Thoracic aorta (tissue), 2 donors: ENCODE measurements at regions not wholly inside any gene's neighbourhood (a gene's known extent, or its start where the extent isn't known, plus 50 kb on each side); places are given as distances from the start of the nearest gene placed in this dataset.
"Not testable (repeated sequence)": the region's sequence is repeated elsewhere in the genome, so short reads cannot be mapped to it uniquely, and the experiment has no call there.

Experiments
- ATAC-seq: fragments of 150-250 bp; one replicate; pipeline ENCODE4 v1.8.0; 2017; ENCODE audit warnings: low read depth; ENCODE audit not compliant: insufficient number of reproducible peaks, low FRiP score
- DNase-seq: peaks from one replicate; pipeline ENCODE4 v3.0.0-alpha.2; 2020; ENCODE audit warnings: low spot score
- H3K27ac ChIP-seq, 2 donors: fragments of 200-600 bp; sonication (generic); 1 replicate in 1 of 2; 2 replicates in 1 of 2; pipeline ENCODE4 v1.5.1; 2016; ENCODE audit warnings: mild to moderate bottlenecking in 2 of 2, moderate library complexity in 2 of 2
- H3K27me3 ChIP-seq: fragments of 200-600 bp; sonication (generic); replicated peaks from 2 replicates; pipeline ENCODE4 v1.6.0; 2016; ENCODE audit warnings: mild to moderate bottlenecking; ENCODE audit not compliant: insufficient read depth
- H3K36me3 ChIP-seq: fragments of 200-600 bp; sonication (generic); one replicate; pipeline ENCODE4 v1.5.1; 2016
- H3K4me1 ChIP-seq, 2 donors: fragments of 200-600 bp; sonication (generic); 1 replicate in 1 of 2; 2 replicates in 1 of 2; pipeline versions ENCODE4 v1.5.1 to v1.6.0; 2016; ENCODE audit warnings: low read depth in 2 of 2, mild to moderate bottlenecking in 1 of 2; ENCODE audit not compliant: control insufficient read depth in 1 of 2
- H3K4me3 ChIP-seq: fragments of 200-600 bp; sonication (generic); 2 replicates; pipeline ENCODE4 v1.5.1; 2016; ENCODE audit warnings: mild to moderate bottlenecking
- H3K9me3 ChIP-seq: fragments of 200-600 bp; sonication (generic); 2 replicates; pipeline ENCODE4 v1.5.1; 2016
- CTCF ChIP-seq: fragments of 200-600 bp; sonication (generic); IDR thresholded peaks from one replicate; pipeline ENCODE4 v1.5.1; 2019; ENCODE audit warnings: antibody characterized with exemption

DNA sequence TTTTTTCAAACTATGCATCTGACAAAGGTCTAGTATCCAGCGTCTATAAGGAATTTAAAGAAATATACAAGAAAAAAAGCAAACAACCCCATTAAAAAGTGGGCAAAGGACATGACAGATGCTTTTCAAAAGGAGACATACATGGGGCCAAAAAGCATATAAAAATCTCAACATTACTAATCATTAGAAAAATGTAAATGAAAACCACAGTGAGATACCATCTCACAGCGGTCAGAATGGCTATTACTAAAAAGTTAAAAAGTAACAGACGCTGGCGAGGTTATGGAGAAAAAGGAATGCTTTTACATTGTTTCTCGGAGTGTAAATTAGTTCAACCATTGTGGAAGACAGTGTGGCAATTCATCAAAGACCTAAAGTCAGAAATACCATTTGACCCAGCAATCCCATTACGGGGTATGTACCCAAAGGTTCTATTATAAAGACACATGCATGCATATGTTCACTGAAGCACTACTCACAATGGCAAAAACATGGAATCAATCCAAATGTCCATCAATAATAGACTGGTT is 643.1 kb upstream of the LRRTM1 start:
- H3K27ac ChIP-seq = no peak overlapping the region
- TF ChIP-seq CTCF = no peak

GRCh38 chr2:80943487-80943886 is 638.9 kb upstream of the LRRTM1 start:
- no peak overlapping the region for H3K27ac ChIP-seq
- H3K27me3 ChIP-seq = no peaks in the 10 kb centered on the region
- no peaks in the 10 kb centered on the region for H3K4me1 ChIP-seq
- no peak overlapping the region for H3K4me3 ChIP-seq
- H3K36me3 ChIP-seq = no peaks in the 10 kb centered on the region
- TF ChIP-seq CTCF = no peak
- no peak for ATAC-seq
- no peak for DNase-seq
- no peaks in the 10 kb centered on the region for H3K9me3 ChIP-seq

More for the DNA sequence above, 643.1 kb upstream of the LRRTM1 start:
- Histone ChIP-seq H3K4me3 (no peak overlapping the region), H3K36me3 (no peaks in the 10 kb centered on the region), H3K9me3 (no peaks in the 10 kb centered on the region), H3K27me3 (no peaks in the 10 kb centered on the region), H3K4me1 (no peaks in the 10 kb centered on the region)
- no peak for ATAC-seq
- DNase-seq = no peak

GRCh38 chr2:80942766-80943165 is 638.2 kb upstream of the LRRTM1 start:
- Histone ChIP-seq H3K36me3 (no peaks in the 10 kb centered on the region), H3K27me3 (no peaks in the 10 kb centered on the region), H3K4me1 (no peaks in the 10 kb centered on the region), H3K9me3 (no peaks in the 10 kb centered on the region), H3K4me3 (no peak overlapping the region), H3K27ac (no peak overlapping the region)
- ATAC-seq = no peak
- DNase-seq = no peak
- no peak for TF ChIP-seq CTCF

- no peaks in the 10 kb centered on the region for H3K36me3 ChIP-seq
- no peak for TF ChIP-seq CTCF
- no peak overlapping the region for H3K4me3 ChIP-seq
- no peak for DNase-seq
- H3K27ac ChIP-seq = no peak overlapping the region
- no peaks in the 10 kb centered on the region for H3K9me3 ChIP-seq
- no peaks in the 10 kb centered on the region for H3K27me3 ChIP-seq
- H3K4me1 ChIP-seq = no peaks in the 10 kb centered on the region
- ATAC-seq = no peak
Measured at GRCh38 chr2:80938463-80938862, 633.9 kb upstream of the LRRTM1 start.

- H3K36me3 ChIP-seq, DNase-seq: not testable (repeated sequence)
Measured at GRCh38 chr2:80931820-80932219, 627.3 kb upstream of the LRRTM1 start.

GRCh38 chr2:80930777-80931176 is 626.2 kb upstream of the LRRTM1 start:
- Histone ChIP-seq H3K9me3 (no peaks in the 10 kb centered on the region), H3K27ac (no peak overlapping the region), H3K36me3 (no peaks in the 10 kb centered on the region), H3K4me1 (no peaks in the 10 kb centered on the region), H3K4me3 (no peak overlapping the region), H3K27me3 (no peaks in the 10 kb centered on the region)
- no peak for TF ChIP-seq CTCF
- DNase-seq (no peak), ATAC-seq (no peak)

More at GRCh38 chr2:80931820-80932219, 627.3 kb upstream of the LRRTM1 start:
- not testable (repeated sequence) for H3K9me3 ChIP-seq, ATAC-seq, H3K4me3 ChIP-seq, H3K4me1 ChIP-seq, H3K27me3 ChIP-seq, H3K27ac ChIP-seq
